SHP77 (cell line): ENCODE measurements at regions not wholly inside any gene's neighbourhood (a gene's known extent, or its start where the extent isn't known, plus 50 kb on each side); places are given as distances from the start of the nearest gene placed in this dataset.

Source experiments
- DNase-seq, 2 experiments: peaks; one replicate each; lab custom pipeline; 2025; lab: John Stamatoyannopoulos, UW

DNA sequence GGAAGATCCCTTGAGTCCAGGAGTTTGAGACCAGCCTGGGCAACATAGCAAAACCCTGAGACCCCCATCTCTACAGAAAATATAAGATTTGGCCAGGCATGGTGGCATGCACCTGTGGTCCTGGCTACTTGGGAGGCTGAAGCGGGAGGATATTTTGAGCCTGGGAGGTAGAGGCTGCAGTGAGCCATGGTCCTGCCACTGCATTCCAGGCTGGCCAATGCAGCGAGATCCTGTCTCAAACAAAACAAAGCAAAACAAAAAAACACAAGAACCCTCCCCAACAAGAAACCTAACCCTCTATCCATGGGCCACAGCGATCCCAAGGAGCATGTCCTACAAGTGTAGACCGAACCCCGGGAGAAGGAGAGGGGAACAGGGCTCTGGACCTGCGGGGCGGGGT lies 133.3 kb downstream of the MGAT5B start:
- no peak for DNase-seq

DNA sequence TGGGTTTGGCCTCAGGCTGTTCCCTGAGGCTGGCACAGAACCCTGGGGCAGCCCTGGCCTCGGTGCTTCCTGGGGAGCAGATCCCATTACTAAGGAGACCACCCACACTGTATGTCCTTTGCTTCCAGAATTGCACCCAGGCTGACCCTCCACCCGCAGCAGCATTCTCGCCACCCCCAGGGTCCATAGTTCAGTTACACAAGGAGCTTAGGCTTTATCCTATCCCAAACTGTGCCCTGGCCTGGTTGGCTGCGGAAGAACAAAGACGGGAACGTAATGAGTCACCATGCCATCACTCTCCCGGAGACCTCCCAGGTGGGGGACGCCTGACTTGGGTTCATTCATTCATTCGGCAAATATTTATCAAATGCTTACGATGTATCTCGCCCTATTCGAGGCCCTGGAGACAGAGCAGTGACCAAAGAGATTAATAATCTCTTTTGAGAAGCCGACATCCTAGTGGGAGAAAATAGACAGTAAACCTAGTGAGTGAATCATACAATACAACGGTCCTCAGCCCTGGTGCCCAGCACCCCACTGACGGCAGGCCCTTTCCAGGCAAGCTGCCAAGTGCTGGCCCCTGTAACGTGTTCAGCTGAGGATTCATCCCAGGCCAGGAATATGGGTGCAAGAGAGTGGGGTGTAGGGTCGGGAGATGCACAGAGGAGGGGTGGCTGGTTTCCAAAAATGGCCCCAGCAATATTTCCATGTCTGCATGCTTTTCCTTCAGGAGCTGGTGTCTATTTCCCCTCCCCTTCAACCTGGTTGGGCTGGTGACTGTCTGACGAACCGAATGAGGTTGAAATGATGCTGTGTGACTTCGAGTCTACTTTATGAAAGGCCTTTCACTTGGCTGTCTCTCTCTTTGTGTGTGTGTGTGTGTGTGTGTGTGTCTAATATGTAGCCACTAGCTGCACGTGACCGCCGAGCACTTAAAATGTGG lies 134.2 kb downstream of the MGAT5B start:
- peak; percentile 72 to 77 for DNase-seq

DNA sequence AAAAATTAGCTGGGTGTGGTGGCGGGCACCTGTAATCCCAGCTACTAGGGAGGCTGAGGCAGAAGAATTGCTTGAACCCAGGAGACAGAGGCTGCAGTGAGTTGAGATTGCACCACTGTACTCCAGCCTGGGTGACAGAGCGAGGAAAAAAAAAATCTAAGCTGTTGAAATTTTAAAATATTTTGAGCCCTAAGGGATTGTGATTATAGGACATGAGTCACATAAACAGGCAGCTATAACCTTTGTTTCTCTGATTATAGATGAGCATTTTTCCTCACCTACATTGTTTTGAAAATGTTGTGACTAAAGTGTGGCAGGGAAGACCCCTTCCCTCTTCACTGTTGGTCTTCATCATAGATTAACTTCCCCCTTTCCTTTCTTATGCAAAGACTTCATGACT lies 135.5 kb downstream of the MGAT5B start:
- DNase-seq, result no peak

DNA sequence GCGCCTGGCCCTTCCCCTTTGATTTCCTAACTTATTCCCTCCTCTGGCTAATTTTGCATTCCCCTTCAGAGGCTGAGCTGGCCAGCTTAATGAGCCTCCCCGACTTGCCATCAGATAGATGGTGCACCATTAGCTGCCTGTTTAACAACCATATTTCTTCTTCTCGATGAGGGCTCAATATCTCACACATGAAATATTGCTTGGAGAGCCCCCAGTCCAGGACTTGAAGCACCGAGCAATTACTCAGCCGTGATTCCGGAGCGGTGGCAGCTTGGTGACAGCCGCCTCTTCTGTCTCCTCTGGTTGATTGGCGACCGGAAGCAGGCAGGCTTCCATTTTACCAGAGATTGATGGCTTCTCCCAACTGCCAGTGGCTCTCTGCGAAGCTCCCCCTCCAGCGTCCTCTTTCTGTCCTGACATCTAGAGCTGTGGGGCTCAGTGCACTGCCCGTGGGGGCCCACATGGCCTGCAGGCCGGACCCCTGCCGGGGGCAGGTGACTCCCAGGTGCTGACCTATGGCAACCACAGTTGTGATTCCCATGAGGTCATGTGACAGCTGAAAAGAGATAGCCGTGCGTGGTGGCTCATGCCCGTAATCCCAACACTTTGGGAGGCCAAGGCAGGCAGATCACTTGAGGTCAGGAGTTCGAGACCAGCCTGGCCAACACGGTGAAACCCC lies 133.7 kb upstream of the SEC14L1 start:
- DNase-seq, result no peak

DNA sequence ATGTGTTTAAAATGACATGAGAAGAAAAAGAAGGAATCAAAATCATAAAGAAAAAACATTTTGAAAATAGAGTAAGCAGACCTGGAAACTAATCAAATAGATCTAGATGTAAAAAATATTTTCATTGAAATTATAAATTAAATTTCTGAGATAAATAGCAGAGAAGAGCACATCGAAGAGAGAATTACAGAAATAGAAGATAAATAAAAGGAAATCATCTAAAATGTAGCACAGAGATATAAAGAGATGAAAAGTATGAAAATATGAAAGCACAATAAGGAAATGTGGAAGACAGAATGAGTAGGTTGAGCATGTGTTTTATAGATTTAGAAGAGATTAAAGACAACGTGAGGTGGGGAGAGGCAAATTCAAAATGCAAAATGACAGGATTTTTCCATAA lies 130.9 kb upstream of the SEC14L1 start:
- no peak for DNase-seq

DNA sequence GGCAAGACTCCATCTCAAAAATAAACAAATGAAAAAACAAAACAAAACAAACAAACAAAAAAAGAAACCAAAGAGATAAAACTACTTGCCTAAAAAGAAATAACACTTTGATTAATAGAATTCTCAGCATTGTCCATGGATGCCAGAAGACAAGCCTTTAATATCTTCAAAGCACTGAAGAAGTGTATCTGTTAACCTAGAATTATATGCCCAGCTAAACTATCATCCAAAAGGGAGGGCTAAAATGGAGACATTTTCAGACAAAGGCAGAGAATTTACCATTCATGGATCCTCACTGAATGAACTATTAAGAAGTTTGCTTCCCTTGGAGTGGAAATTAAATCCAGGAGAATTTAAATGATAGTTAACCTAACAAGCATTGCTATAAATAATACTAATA lies 130.1 kb upstream of the SEC14L1 start:
- DNase-seq, result no peak

DNA sequence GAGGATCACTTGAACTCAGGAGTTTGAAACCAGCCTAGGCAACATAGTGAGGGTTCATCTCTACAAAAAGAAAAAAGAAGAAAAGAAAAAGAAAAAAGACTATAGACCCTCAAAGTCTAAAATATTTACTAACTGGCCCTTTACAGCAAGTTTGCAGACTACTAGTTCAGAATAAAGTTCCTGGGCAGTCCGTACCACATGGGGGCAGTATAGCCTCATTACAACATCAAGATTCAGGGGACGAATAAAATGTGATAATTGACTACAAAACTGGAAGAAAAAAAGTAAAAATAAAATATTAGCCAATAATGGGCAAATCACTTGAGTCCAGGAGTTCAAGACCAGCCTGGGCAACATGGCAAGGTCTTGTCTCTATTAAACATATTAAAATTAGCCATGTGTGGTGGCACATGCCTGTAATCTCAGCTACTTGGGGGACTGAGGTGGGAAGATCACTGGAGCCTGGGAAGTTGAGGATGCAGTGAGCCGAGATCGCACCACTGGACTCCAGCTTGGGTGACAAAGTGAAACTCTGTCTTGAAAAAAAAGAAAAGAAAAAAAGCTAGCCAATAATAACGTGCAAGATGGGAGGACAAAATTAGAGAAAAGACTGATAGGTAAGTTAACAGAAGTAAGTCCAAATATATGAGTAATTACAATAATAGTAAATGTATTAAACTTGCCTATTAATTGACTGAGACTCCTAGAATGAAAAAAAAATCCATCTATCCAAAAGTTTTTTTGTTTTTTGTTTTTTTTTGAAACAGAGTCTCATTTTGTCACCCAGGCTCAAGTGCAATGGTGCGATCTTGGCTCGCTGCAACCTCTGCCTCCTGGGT lies 129.4 kb upstream of the SEC14L1 start:
- peak; percentile 52 to 59 for DNase-seq

DNA sequence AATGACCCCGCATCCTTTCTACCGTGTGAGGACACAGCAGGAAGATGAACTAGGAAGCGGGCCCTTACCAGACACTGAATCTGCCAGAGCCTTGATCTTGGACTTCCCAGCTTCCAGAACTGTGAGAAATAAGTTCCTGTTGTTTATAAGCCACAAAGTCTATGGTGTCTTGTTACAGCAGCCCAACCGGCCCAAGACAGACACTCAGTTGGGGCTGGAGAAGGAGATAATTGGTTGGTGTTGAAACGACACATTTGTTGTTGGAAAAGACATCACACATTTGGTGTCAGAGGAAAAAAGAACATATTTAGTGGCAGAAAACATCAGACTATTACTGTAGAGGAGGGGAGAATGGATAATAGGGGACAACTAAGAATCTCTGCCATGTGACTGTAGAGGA lies 122.3 kb upstream of the SEC14L1 start:
- no peak for DNase-seq

DNA sequence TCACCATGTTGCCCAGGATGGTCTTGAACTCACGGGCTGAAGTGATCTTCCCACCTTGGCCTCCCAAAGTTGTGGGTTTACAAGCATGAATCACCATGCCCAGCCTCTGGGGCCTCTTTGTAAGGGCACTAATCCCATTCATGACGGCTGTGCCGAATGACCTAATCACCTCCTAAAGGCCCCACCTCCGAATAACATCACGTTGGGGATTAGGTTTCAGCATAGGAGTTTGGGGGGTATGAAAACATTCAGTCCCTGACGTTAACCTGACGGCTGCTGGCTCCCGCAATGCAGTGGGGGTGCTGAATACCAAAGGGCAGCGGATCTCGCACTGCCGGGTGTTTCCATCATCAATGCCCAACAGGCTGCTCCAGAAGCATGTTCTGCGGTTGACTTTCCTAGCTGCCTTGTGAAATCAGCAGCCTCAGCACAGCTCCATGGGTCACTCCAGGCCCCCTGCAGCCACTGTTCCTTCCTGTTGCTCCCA lies 120.8 kb upstream of the SEC14L1 start:
- DNase-seq, result no peak

DNA sequence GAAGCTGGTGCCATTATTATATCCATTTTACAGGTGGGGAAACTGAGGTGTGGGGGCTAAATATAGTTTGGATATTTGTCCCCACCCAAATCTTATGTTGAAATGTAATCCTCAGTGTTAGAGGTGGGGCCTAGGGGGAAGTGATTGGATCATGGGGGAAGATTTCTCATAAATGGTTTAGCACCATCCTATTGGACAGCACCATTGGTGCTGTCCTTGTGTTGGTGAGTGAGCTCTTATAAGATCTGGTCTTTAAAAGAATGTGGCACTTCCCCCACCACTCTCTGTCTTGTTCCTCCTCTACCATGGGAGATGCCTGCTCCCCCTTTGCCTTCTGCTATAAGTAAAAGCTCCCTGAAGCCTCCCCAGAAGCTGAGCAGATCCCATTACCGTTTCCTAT lies 119.8 kb upstream of the SEC14L1 start:
- DNase-seq, result no peak

DNA sequence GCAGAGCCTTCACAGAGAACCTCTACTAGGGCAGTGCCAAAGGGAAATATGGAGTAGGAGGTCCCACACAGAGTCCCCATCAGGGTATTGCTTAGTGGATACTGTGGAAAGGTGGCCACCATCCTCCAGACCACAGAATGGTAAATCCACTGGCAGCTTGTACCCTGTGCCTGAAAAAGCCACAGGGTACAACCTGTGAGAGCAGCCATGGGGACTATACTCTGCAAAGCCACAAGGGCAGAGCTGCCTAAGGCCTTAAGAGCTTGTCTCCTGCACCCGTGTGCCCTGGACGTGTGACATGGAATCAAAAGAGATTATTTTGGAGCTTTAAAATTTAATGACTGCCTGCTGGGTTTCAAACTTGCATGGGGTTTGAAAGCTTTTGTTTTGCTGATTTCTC lies 118.0 kb upstream of the SEC14L1 start:
- DNase-seq, result no peak

DNA sequence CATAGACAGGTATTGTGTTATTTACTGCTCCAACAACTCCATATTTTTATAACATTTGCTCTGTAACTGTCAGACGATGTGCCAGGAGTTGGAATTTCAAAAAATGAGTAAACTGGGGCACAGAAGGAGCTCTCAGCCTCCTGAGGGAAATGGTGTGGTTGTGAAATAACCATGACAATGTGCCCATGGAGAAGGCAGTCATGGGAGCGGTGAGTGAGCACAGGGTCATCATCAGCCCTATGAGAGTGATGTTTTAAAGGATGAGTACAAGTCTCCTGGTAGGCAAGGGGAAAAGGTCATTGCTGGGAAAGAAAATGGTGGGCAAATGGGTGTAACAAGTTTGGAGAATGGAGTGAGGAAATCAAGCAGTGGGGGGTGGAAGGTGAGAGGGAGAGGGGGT lies 115.0 kb upstream of the SEC14L1 start:
- no peak for DNase-seq

DNA sequence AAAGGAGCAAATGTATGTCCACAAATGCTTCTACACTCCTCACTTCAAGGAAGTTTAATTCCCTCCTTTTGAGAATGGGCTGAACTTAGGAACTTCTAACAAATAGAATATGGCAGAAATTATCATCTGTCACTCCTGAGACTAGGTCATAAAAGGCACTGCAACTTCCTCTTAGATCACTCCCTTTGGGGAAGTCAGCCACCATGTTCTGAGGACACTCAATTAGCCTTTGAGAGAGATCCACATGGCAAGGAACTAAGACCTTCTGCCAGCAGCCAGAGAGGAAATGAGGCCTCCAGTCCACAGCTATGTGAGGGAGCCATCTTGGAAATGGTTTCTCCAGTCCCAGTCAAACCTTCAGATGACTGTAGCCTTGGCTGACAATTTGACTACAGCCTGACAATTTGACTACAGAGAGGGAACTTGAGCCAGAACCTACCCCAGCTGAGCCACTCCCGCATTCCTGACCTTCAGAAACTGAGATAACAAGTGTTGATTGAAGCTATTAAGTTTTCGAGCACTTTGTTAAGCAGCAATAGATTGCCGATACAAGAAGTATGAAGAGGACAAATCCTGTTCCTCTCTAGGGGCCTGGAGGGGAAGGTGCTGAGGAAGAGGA lies 113.4 kb upstream of the SEC14L1 start:
- no peak for DNase-seq

DNA sequence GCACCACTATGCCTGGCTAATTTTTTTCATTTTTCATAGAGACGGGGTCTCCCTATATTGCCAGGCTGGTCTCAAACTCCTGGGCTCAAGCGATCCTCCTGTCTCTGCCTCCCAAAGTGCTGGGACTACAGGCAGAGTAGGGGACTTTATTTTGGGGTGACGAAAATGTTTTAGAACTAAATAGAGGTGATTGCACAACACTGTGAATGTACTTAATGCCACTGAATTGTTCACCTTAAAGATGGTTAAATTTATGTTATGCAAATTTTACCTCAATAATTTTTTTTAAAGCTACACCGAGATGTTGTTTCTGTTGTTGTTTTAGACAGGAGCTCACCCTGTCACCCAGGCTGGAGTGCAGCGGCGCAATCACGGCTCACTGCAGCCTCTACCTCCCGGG lies 111.9 kb upstream of the SEC14L1 start:
- no peak for DNase-seq

DNA sequence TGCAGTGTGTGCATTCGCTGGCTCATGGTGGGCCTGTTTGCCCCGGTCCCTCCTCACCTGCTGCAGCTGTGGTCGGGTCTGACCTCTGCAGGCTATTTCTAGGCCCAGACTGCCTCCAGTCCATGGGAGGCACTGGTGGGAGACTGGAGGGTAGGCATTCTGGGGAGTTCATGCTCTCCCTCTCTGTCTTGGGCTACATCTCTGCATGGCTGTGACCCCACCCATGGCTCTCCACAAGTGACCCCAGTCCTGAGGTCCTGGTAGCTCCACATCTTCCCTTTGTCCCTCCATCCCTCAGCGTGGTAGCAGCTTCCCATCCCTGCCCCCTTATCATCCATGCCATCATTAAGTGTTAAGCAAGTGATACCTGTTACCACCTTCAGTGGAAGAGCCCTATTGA lies 107.8 kb upstream of the SEC14L1 start:
- no peak for DNase-seq

DNA sequence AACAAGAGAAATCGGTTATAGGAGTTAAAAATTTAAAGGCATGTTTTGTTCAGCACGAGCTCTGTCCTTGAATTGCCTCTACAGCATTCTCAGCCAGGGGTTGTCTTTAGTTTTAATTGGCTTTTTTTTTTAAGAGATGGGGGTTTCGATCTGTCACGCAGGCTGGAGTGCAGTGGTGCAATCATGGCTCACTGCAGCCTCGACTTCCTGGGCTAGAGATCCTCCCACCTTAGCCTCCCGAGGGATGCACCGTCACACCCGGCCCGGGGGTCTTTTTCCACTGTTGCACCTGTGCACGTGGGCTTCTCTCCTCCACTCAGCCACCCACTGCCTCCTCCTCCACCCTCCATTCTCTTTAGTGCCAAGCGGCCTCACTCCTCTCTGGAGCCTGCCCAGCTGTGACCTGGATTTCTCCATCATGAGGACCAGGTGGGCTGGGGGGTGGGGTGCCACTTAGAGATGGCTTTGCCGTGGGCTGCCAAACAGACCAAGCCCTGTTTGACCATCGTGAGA lies 106.8 kb upstream of the SEC14L1 start:
- DNase-seq, result no peak

DNA sequence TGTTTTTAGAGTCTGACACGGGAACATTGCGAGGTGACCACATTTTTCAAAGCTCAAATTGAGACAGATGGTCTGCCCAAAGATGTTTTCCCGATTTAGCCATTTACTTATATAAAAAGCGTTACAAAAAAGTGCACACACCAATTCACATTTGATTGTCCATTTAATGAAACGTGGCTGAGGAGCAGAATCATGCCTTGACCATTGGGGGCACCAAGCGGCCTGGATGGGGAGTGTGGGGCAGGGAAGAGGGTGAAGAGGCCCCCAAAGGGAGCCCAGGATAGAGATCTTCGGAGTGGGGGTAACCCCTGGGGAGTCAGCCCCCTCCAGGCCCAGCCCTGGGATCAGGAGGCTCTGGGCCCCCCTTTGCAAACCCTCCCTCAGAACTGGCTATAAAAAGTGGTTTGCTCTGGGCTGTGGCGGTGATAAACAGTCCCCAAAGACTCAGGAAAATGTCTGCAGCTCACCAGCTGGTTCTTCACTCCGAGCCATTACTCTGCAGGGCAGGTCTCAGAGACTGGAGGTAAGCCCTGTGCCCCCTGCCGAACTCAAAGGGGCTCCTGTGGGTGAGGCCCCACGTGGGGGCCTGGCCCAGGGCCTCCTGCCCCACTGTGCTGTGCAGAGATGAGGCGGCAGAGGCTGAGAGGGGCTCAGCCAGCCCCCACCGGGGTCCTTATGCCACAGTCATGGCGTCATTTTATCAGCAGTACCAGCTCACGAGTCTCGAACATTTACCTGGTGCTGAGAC lies 105.9 kb upstream of the SEC14L1 start:
- DNase-seq, result no peak

DNA sequence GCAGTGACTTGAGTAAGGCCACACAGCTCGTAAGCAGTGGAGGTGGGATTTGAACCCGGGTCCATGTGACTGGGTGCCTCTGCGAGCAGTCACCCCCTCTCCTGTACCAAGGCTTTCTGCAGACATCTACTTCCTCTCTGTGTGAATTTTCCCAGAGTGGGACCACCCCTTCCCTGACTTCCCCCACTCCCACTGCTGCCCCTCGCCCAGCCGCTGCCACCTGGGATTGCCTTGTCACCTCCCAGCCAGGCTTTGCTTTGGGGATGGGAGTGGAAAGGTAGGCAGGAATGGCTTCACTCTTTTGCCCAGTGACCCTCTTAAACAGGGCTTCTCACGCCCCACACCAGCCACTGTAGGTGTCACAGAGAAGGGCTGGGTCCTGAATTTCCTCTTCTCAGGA lies 105.2 kb upstream of the SEC14L1 start:
- no peak for DNase-seq

DNA sequence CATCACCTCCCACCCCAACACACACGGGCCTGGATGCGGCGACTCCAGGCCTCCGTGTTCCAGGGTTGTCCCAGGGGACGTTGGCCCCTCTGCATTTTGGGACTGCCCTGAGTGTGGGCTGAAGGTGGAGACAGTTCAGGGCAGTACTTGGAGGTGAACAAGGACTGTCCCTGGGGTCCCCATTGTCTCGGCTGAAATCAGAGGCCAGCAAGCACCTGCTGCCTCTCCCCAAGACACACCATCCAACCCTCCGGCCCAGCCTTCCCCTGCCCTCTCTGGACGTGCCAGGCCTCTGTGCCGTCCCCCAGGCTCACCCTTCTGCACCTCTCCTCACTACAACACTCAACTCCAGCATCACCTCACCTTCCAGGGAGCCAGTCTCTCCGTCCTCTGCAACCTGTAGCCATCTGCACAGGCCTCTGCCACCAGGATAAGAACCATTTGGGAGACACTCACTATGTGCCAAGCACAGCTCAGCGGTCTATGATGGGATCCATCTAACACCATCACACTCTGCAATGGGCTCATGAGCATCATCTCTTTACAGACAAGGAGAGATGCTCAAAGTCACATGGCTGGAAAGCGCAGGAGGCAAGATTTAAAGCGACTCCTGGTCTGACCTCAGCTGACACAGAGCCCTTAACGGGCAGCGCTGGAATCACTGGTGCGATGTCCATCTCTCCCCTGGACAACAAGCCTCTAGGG lies 104.5 kb upstream of the SEC14L1 start:
- DNase-seq, result no peak

DNA sequence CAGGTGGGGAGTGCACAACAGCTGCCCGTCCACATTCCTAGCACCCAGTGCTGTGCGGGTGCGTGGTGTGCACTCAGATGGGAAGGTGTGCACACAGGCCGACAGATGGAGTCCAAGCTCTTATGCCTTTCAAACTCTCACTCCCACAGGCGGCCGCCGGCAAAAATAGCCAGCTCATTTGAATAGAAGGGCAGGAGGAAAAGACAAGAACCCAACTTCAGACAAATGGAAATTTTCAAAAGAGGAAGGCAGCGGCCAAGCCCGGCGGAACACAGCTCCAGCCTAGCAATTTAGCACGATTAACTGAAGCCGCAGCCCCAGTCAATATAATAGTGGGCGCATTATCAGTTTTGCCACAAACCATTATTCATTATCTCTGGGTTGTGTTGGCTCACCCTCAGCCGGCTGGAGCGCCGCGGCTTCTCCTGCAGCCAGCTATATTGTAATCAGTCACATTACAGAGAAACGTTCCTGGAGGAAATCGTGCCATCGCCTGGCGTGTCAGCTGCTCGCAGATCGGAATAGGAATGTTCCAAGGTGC lies 103.9 kb upstream of the SEC14L1 start:
- peak; percentile 75 to 78 for DNase-seq
